SU-DHL-6 (cell line): ENCODE measurements at regions not wholly inside any gene's neighbourhood (a gene's known extent, or its start where the extent isn't known, plus 50 kb on each side); places are given as distances from the start of the nearest gene placed in this dataset.

Source experiments
- H2AFZ ChIP-seq: fragments of 200-600 bp; sonication (generic); 2 replicates; pipeline ENCODE4 v1.6.1; 2014; ENCODE audit warnings: low read depth, mild to moderate bottlenecking, moderate library complexity, mixed read lengths, antibody characterized with exemption, low read length; ENCODE audit not compliant: severe bottlenecking
- H3F3A ChIP-seq: fragments of 200-600 bp; shearing (Covaris generic); 2 replicates; pipeline ENCODE4 v1.6.0; 2016; ENCODE audit warnings: antibody characterized with exemption, mild to moderate bottlenecking; ENCODE audit not compliant: insufficient read depth
- H3K27ac ChIP-seq: fragments of 200-600 bp; sonication (generic); 2 replicates; pipeline ENCODE4 v1.5.1; 2016; ENCODE audit warnings: low read depth, mild to moderate bottlenecking, low read length, moderate library complexity, mixed read lengths
- H3K27me3 ChIP-seq: fragments of 200-600 bp; sonication (generic), shearing (Covaris generic); 2 replicates; pipeline ENCODE4 v1.6.0; 2014; ENCODE audit warnings: mild to moderate bottlenecking, low read length
- H3K36me3 ChIP-seq: fragments of 200-600 bp; sonication (generic); 2 replicates; pipeline ENCODE4 v1.6.1; 2014; ENCODE audit warnings: mild to moderate bottlenecking, low read length, mixed read lengths
- H3K4me2 ChIP-seq: fragments of 300-600, 200-600 bp; shearing (Covaris generic), sonication (generic); 2 replicates; pipeline ENCODE4 v1.6.0; 2014; ENCODE audit warnings: low read length, low read depth, mild to moderate bottlenecking; ENCODE audit not compliant: poor library complexity, severe bottlenecking
- H3K4me3 ChIP-seq: fragments of 200-600 bp; sonication (generic); 2 replicates; pipeline ENCODE4 v1.5.1; 2014; ENCODE audit warnings: antibody characterized with exemption, low read length, mild to moderate bottlenecking, mixed read lengths; ENCODE audit not compliant: insufficient read depth, poor library complexity, severe bottlenecking
- H3K79me2 ChIP-seq: fragments of 200-600 bp; sonication (generic); 2 replicates; pipeline ENCODE4 v1.6.1; 2014; ENCODE audit warnings: mild to moderate bottlenecking, low read length, moderate library complexity; ENCODE audit not compliant: insufficient read depth
- H3K9ac ChIP-seq: fragments of 200-600 bp; sonication (generic); 2 replicates; pipeline ENCODE4 v1.7.0; 2014; ENCODE audit warnings: mild to moderate bottlenecking, low read length
- H3K9me2 ChIP-seq: fragments of 200-600 bp; sonication (generic); replicated peaks from 2 replicates; pipeline ENCODE4 v1.6.1; 2014; ENCODE audit warnings: low read length; ENCODE audit not compliant: insufficient read depth
- H3K9me3 ChIP-seq: fragments of 200-600 bp; sonication (generic); 2 replicates; pipeline ENCODE4 v1.6.1; 2014; ENCODE audit warnings: low read length, mixed read lengths; ENCODE audit not compliant: insufficient read depth
- H4K20me1 ChIP-seq: fragments of 200-600 bp; sonication (generic); 2 replicates; pipeline ENCODE4 v1.6.1; 2014; ENCODE audit warnings: low read depth, mild to moderate bottlenecking, antibody characterized with exemption, low read length, moderate library complexity, mixed read lengths
- CTCF ChIP-seq: fragments of 200-600 bp; sonication (generic); IDR thresholded peaks from one replicate; pipeline ENCODE4 v1.5.1; 2017; ENCODE audit warnings: antibody characterized with exemption, mild to moderate bottlenecking, low read length, moderate library complexity; ENCODE audit not compliant: insufficient read depth, poor library complexity, severe bottlenecking
- EZH2phosphoT487 ChIP-seq: fragments of 200-600 bp; sonication (generic), shearing (Covaris generic); conservative IDR thresholded peaks from 2 replicates; pipeline ENCODE4 v1.6.1; 2018; ENCODE audit warnings: mild to moderate bottlenecking, antibody characterized with exemption, low read length, moderate library complexity, mixed read lengths

- no peaks in the 10 kb centered on the region for H3K79me2 ChIP-seq
- TF ChIP-seq EZH2phosphoT487: no peak
- no peak for TF ChIP-seq CTCF
- H3K9ac ChIP-seq: no peak overlapping the region
- H3K4me2 ChIP-seq: no peak overlapping the region
- no peaks in the 10 kb centered on the region for H3K9me3 ChIP-seq
- H3K4me3 ChIP-seq: no peak overlapping the region
- peaks cover 2% of the 10 kb centered on the region; the same call in 1 of the 2 replicates for H3K27me3 ChIP-seq
- no peaks in the 10 kb centered on the region for H3K9me2 ChIP-seq
- no peaks in the 10 kb centered on the region for H3K36me3 ChIP-seq
- H3F3A ChIP-seq: no peaks in the 10 kb centered on the region
- H4K20me1 ChIP-seq: no peaks in the 10 kb centered on the region
- no peak overlapping the region for H2AFZ ChIP-seq
- H3K27ac ChIP-seq: no peak overlapping the region
These were observed 114.6 kb downstream of the INHBB start for GRCh38 chr2:120460511-120460910.

GRCh38 chr2:120461092-120461491 lies 115.2 kb downstream of the INHBB start:
- Histone ChIP-seq H2AFZ (no peak overlapping the region), H3K9ac (no peak overlapping the region), H3K36me3 (no peaks in the 10 kb centered on the region), H3K79me2 (no peaks in the 10 kb centered on the region), H3K4me2 (no peak overlapping the region), H3K9me2 (no peaks in the 10 kb centered on the region), H3K27me3 (peaks cover 2% of the 10 kb centered on the region; the same call in 1 of the 2 replicates), H3F3A (no peaks in the 10 kb centered on the region), H3K9me3 (no peaks in the 10 kb centered on the region), H4K20me1 (no peaks in the 10 kb centered on the region), H3K4me3 (no peak overlapping the region), H3K27ac (no peak overlapping the region)
- no peak for TF ChIP-seq EZH2phosphoT487
- TF ChIP-seq CTCF: no peak

- Histone ChIP-seq H3K4me3 (no peak overlapping the region), H3K9me2 (no peaks in the 10 kb centered on the region), H4K20me1 (no peaks in the 10 kb centered on the region), H3F3A (no peaks in the 10 kb centered on the region), H3K27ac (no peak overlapping the region), H3K9me3 (no peaks in the 10 kb centered on the region), H2AFZ (no peak overlapping the region), H3K79me2 (no peaks in the 10 kb centered on the region), H3K9ac (no peak overlapping the region), H3K36me3 (no peaks in the 10 kb centered on the region), H3K27me3 (peaks cover 2% of the 10 kb centered on the region; the same call in 1 of the 2 replicates), H3K4me2 (no peak overlapping the region)
- TF ChIP-seq CTCF: no peak
- no peak for TF ChIP-seq EZH2phosphoT487
These were observed 115.9 kb downstream of the INHBB start for GRCh38 chr2:120461546-120462537.
